HG03565 (cell line): ENCODE measurements at regions not wholly inside any gene's neighbourhood (a gene's known extent, or its start where the extent isn't known, plus 50 kb on each side); places are given as distances from the start of the nearest gene placed in this dataset.
"Not testable (repeated sequence)": the region's sequence is repeated elsewhere in the genome, so short reads cannot be mapped to it uniquely, and the experiment has no call there.

Source experiments
- ATAC-seq: cut with Tn5 transposase; IDR thresholded peaks from one replicate; pipeline ENCODE4 v1.9.1; 2021; ENCODE audit warnings: mild to moderate bottlenecking, moderate library complexity; ENCODE audit not compliant: unreplicated experiment

DNA sequence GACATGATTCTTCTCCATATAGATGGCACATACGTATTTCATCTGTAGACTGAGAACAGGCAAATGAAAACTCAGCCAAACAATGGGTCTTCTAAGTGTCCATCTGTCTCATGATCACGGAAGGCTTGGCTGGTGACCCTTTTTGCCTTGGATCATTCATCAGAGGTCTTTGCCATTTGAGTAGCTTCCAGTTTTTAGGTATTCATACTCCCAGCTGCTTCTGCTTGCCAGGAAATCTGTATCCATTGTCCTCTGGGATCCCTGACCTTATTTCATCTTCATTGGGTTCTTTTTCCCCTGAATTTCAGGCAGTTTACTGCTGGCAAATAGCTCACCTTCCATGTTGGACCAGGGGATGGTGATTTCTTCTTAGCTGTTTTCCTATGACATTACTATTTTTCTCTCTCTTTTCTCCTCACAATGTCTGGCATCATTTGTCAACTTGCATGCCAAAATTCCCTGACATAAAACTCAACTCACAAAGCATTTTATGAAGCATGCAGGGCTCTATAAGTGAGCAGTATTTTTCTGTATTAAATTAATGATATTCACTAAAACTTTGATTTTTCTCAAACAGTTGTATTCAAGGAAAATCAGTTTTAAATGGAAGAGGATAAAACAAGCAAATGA is 241.2 kb downstream of the DNAJB9 start:
- ATAC-seq: no peak

DNA sequence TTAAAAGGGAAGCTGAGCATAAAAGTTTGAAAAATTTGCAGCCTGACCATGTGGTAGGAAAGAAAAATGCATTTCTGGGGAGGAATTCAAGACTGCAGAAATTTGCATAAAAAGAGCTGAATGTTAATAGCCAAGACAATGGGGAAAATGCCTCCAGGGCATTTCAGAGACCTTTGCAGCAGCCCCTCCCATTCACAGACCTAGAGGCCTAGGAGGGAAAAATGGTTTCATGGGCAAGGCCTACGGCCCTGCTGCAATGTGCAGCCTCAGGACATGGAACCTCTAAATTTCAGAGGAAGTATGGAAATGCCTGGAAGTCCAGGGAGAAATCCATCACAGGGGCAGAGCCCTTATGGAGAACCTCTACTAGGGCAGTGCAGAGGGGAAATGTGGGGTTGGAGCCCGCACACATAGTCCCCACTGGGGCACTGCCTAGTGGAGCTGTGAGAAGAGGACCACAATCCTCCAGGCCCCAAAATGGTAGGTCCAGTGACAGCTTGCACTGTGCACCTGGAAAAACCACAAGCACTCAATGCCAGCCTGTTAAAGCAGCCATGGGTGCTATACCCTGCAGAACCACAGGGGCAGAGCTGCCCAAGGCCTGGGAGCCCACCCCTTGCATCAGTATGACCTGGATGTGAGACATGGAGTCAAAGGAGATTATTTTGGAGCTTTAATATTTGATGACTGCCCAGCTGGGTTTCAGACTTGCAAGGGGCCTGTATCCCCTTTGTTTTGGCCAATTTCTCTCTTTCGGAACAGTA is 243.8 kb downstream of the DNAJB9 start:
- ATAC-seq: no peak

DNA sequence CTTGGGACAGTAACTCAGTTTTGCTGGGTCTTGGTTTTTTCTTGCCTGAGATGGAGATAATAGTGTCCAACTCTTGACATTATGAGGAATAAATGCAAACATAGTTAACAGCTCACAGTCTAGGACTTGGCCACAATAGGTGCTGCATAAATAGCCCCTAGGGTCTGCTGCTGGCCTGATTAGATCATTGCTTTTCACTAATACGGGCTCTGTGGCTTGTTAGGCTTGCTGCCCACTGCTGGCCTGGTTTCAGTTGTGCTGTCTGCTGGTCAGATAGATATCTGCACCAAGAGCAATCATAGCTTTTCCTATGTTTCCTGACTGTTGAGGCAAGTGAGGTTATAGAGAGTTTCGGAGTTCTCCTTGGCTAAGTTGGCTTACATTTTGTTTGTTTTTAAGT is 246.1 kb downstream of the DNAJB9 start:
- no peak for ATAC-seq

DNA sequence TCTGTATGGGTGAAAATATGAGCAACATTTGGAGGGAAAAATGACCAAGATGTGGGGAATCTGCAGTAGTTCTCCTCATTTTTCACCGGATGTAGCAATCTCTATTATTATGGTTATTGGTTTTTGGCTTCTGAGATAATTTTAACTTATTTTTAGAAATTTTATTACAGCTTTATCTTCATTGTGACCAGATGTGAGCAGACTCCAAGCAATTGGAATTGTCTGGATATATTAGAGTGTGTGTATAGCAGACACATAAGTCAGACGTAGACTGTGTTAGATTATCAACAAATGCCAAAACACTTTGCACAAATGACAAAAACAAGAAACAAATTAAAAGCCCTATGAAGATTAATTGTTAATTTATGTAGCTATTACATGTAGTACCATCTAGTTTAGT is 249.1 kb downstream of the DNAJB9 start:
- ATAC-seq: no peak

DNA sequence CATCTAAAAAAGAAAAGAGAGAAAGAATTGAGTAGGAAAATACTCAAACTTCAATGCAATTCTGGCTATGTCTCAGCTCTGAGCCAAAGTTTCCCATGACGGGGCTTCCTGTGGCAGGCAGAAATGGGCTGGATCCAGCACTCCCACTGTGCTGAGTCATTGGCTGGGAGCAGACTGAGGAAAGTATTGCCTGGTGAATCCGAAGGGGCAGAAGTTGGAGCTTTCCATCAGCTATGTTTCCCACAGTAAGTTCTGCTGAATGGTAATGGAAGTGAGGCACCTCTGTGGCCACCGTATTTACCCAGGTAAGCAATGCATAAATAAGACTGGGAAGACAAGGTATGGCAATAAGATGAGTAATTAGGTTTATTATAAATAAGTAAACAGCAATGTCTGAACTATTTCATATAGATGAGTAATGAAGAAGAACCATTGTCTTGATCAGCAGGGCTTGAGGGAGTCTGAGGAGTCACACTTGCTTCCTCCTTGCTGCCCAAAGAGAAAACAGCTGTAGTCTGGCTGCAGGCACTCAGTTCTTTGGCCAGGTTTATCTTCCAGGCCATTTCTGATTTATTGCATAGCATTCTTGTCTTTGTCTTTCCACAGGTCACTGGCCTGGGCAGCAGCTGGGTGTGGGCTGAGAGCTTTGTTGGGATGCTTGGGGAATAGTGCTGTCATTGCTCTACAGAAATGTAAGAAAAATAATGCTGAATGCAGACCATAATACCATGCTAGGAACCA is 255.3 kb downstream of the DNAJB9 start:
- no peak for ATAC-seq

DNA sequence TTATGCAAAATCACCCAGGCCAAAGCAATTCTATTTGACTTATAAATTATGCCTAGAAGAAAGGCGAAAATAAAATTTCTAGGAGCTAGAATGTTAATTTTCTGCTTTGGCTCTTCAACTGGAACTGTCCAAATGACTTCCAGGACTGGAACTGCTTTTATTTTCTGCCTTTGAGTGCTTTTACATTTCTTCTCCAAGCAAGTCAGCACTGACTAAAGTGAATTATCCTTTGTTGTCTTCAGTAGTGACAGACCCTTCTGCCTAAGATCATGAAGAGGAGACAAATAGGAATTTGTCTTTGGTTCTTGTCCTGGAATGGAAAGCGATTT is 255.9 kb downstream of the DNAJB9 start:
- ATAC-seq: no peak

DNA sequence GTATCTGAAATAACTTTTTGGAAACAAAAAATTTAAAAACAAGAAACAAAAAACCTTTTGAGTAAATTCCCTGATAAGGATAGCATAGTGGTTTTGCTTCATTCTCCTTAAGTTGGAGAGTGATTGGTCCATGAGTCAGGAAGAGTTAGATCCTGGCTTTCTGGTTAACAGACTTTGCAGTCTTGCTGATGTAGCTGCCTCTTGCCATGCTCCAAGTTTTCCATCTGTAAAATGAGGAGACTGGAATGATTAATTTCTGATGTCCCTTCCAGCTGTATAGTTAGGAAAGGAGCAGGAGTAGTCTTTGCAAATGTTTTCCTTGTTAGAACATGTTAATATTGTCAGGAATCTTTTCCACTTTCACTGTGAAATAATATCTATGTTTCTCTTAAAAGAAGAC is 266.6 kb downstream of the DNAJB9 start:
- no peak for ATAC-seq

DNA sequence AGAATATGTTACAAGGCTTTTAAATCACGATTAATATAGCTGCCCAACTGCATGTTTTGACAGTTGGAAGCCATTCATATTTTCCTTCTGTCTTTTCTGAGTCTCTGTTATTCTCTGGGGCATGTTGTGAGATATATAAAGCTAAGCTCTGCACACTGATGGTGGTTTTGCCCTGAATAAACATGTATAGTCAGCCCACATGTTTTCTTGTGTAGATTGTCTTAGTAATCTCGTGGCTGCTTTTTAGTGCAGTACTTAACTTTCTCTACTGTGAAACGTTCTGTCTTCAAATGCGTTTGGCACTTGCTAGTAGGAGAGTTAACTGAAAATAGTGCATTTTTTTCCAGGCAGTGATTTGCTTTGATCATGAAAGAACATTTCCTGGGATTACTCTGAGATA is 268.5 kb downstream of the DNAJB9 start:
- no peak for ATAC-seq

DNA sequence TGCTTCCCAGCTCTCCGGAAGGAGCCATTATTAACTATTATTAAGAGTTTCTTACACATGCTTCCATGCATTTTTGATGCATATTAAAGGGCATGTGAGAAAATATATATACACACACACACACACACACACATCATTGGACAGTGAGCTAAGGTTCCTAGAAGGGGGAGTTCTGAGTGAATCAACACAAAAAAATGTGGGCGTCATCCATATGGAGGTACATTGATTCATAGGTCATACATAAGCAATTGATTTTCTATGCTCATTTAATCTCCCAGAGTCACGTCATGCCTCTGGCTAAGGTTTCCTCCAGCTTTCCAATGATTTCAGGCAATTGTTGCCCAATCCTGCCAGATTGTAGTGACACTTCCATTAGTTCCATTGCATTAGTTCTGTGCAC is 269.4 kb downstream of the DNAJB9 start:
- ATAC-seq: no peak

DNA sequence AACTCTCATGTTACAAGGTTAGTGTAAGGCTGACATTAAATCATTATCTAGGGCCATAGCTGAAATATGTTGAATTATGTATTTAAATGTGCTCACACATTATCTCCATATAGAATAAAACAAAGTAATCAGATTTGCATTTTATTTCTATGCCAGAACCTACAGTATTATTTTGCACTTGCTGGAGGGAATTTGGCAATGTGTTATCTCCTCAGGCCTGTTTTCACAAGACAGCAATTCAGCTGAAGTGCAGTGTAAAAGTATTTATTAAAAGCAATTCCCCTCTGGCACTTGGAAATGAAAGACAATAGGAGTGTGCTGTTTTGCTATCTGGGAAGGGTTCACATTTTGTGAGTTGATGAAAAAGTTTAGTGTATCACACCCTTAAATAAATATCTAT is 276.3 kb downstream of the DNAJB9 start:
- ATAC-seq: no peak

DNA sequence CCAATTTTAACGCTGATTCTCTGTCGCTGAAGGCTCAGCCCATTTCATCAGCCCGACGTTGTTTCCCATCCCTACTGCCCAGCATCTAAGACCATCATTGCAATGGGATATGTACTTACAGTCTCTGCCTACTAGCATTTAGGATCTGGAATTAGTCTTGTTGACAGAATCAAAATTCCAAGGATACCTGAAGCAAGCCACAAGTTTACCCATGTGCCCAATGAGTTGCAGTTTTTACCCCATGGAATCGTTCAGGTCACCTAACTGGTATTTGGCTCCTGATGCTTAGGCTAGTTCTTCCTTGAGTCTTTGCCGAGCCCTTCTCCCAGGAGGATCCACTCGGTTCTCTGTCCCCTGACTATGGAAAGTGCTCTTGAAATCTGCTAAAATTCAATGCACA is 276.8 kb downstream of the DNAJB9 start:
- no peak for ATAC-seq

DNA sequence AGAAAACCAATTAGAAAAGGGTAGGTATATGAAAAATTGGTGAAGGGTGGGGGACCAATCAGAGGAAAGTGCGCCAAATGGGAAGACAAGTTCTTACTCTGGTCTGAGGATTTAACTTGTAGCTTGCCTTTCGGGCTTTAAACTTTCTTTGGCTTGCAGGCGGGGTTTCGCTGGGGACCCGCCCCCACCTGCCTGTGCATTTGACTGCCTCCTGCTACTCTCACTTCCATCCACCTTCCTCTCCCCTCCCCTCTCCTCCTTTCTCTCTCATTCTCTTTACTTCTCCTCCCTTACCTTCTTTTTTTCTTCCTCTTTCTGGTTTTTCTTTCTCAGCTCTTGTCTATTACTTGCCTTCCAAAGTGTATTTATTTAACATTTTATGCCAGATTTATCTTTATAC is 278.8 kb downstream of the DNAJB9 start:
- ATAC-seq: no peak

DNA sequence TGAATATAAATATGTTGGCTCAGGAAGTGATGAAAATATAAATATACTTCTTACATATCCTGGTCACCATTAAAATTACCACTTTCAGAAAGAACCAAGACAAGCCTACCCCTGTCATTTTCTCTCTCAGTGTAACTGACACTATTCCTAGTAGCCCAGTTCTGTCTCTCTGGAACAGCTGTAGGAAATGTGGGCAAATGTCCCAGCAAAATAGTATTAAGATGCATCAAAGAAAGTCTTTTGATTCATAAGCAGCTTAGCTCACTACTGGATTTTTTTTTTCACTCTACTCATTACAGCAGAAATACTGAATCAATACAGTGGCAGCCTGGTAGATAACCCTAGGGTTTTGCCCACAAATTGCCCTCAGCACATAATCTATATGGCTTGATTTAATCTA is 290.9 kb downstream of the DNAJB9 start:
- no peak for ATAC-seq

DNA sequence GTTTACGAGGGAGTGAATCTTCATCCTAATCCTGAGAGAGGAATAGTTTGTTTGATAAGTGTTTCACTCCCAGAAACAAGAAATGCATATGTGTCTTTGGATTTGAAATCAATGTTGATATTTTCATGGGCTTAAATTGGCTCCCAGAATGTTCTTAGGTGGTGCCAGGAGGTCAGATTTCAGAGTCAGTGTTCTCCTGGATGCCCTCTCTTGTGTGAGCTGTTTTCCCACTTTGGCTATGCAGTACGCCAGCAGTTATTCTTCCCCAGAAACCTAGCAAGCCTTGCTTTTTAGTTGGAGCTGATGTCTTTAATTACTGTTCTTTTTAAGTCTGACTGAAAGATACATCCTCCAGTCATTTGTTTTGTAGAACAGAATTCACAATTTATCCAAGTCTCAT is 291.4 kb downstream of the DNAJB9 start:
- ATAC-seq: no peak

DNA sequence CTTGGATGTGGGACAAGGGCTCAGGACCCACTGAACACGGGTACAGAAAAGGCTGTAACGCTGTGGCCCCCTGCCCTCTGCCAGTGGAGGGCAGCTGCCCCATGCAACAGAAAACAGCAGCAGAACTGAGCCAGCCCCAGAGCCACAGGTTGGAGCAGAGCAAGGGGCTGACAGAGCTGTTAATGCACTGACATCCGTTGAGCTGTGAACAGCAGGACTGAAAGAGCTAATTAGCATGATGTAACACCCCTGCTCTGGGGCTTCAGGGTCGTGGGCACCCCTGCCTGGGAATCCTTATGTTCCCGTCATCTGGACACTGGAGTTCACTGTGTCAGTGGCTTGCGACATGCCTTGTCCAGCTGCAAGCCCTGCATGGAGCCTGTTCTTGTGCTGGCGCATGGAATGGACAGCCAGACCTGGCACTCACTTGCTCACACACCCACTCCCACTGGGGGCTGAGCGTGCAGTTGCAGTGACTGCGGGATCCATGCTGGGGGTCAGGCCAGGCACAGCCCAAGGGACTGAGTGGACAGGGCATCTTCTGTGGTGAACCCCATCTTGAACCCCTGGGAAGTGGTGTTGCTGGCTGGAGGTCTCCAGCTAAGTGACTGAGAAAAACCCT is 293.7 kb downstream of the DNAJB9 start:
- no peak for ATAC-seq

DNA sequence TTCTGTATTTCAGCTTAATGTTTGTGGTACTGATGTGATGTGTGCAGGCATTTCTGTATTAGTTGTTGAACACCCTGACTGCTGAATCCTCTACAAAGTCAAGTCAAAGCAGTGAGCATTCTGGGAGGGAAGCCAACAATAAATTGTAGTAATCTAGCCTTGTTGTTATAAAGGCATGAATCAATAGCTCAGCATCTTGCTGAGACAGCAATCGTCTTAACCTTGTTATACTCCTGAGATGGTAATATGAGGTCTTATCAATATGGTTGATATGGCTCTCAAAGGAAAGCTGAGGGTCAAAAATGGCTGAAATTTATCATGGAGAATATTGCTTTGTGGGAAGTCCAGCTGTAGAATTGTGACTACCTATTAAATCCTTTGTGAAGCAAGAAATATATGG is 299.4 kb downstream of the DNAJB9 start:
- ATAC-seq: no peak

DNA sequence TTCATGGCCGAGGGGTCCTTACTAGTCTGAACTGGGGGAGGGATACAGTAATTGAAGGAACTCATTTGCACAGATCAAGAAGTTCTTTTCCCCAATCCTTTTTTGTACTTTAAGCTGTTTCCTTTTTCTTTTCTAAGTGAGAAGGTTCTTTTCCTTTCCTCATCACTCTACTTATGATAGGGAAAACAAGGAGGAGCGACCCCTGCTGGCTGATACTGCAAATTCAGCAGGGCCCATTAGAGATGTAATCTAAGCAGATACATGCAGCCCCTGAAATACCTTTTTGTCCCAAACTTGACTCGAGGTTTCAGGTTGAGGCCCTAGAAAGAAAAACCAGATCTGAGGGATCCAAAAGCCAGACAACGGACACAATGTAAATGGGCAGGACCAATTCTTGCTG is 305.5 kb downstream of the DNAJB9 start:
- no peak for ATAC-seq

DNA sequence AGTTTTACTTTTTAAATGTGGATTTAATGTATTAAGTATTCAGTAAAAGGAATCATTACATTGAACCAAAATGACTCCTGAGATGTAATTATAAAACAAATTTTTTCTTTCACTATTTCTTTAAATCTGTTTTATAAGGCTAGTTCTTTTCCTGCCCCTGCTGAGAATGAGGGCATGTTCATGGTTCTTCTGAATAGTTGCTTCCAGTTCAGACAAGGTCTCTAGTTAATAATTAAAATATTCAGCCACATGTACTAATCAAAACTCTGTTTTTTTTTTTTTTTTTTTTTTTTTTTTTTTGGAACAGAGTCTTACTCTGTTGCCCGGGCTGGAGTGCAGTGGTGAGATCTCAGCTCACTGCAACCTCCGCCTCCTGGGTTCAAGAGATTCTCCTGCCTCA is 321.2 kb downstream of the DNAJB9 start:
- no peak for ATAC-seq

DNA sequence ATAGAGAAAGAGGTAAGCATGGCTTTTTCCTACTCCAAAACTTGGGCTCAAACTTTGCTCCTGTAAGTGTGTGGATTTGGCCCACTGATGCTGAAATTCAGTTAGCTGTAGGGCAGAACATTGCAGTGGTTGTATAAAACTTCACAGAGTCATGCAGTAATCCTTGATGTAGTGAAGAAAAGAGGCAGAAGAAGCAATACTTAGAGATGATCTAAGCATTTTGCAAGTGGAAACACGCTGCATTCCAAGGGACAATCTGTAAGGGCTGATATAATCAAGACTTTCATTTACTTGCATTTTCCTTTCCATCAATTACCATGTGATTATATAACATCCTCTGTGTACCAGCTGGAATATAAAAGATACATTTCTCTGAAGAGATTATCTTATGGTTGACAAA is 338.8 kb downstream of the DNAJB9 start:
- ATAC-seq: no peak

DNA sequence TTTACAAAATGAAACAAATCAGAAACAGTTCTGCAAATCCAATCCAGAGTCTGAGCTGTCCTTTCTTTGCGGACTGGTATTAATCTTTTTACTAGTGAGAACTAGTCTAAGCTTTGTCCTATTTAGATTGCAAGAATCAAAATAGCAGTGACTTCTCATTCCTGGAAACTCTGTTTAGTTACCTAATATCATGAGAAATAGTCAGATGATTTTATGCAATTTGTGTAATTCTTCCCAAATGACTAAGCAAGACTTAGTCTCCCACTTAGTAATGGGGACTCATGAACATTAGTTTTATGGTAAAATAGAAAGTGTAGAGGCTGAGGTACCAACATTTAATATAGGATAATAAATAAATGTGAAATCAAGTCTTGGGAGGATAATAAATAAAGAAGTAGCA is 341.3 kb downstream of the DNAJB9 start:
- ATAC-seq: no peak

DNA sequence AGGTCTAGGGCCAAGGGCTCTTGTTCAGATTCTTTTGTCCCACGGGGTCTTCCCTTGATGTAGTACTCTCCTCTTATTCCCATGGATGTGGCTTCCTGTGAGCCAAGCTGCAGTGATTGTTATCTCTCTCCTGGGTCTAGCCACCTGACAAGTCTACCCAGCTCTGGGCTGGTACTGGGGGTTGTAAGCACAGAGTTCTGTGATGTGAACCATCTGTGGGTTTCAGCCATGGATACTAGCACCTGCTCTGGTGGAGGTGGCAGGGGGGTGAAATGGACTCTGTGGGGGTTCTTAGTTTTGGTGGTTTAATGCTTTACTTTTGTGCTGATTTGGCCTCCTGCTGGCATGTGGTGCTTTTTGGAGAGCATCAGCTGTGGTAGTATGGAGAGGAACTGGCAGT is 350.8 kb downstream of the DNAJB9 start:
- no peak for ATAC-seq

DNA sequence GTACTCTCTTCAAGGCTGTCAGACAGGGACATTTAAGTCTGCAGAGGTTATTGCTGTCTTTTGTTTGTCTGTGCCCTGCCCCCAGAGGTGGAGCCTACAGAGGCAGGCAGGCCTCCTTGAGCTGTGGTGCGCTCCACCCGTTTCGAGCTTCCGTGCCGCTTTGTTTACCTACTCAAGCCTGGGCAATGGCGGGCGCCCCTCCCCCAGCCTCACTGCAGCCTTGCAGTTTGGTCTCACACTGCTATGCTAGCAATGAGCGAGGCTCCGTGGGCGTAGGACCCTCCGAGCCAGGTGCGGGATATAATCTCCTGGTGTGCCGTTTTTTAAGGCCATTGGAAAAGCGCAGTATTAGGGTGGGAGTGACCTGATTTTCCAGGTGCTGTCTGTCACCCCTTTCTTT is 373.4 kb downstream of the DNAJB9 start:
- ATAC-seq: not testable (repeated sequence)
